T-cell (primary cell): ENCODE measurements at regions not wholly inside any gene's neighbourhood (a gene's known extent, or its start where the extent isn't known, plus 50 kb on each side); places are given as distances from the start of the nearest gene placed in this dataset.

Experiments
- ATAC-seq, 4 experiments: fragments of 200-7000 bp in 3 of 4; fragments of 150-1000 bp in 1 of 4; cut with Tn5 transposase; replicated peaks in 1 of 4; 1 replicate in 3 of 4; 2 replicates in 1 of 4; pipeline ENCODE4 v1.10.0; 2021; ENCODE audit warnings: moderate library complexity in 3 of 4, mild to moderate bottlenecking in 2 of 4, moderate number of reproducible peaks in 1 of 4
- CTCF ChIA-PET, 2 donors: fragments of 300-600 bp; sonication (Branson Sonifier 250); formaldehyde crosslinking; loops; one replicate each; lab custom pipeline; 2022; ENCODE audit warnings: antibody characterized with exemption in 2 of 2; lab: Charles Lee
- POLR2A ChIA-PET, 2 donors: fragments of 300-600 bp; sonication (Branson Sonifier 250); formaldehyde crosslinking; loops; one replicate each; lab custom pipeline; 2022; ENCODE audit warnings: antibody characterized with exemption in 2 of 2; lab: Charles Lee
- DNase-seq, 35 experiments: peaks; one replicate each; pipeline versions ENCODE4 v3.0.0 to v3.0.0-alpha.2; 2013 to 2023
- H3K27ac ChIP-seq: one replicate; pipeline ENCODE4 v1.5.1; 2013; ENCODE audit warnings: low read length
- H3K27me3 ChIP-seq, 2 experiments: replicated peaks in 1 of 2; 1 replicate in 1 of 2; 2 replicates in 1 of 2; pipeline versions ENCODE4 v1.6.1 to v1.7.0; 2013; ENCODE audit warnings: low read length in 1 of 2, mixed read lengths in 1 of 2; ENCODE audit not compliant: control insufficient read depth in 2 of 2, insufficient read depth in 2 of 2; ENCODE audit errors: extremely low read depth in 1 of 2
- H3K36me3 ChIP-seq, 2 donors: 1 replicate in 1 of 2; 2 replicates in 1 of 2; pipeline versions ENCODE4 v1.6.1 to v1.7.0; 2013; ENCODE audit warnings: low read length in 1 of 2; ENCODE audit not compliant: control insufficient read depth in 2 of 2, insufficient read depth in 1 of 2; ENCODE audit errors: extremely low read depth in 1 of 2
- H3K4me1 ChIP-seq, 2 experiments: 1 replicate in 1 of 2; 2 replicates in 1 of 2; pipeline versions ENCODE4 v1.6.1 to v1.7.0; 2013; ENCODE audit warnings: low read length in 2 of 2, mixed read lengths in 1 of 2; ENCODE audit not compliant: insufficient read depth in 2 of 2, control insufficient read depth in 1 of 2; ENCODE audit errors: extremely low read depth in 1 of 2
- H3K4me3 ChIP-seq, 2 donors: 1 replicate in 1 of 2; 2 replicates in 1 of 2; pipeline versions ENCODE4 v1.5.1 to v1.7.0; 2013; ENCODE audit warnings: mild to moderate bottlenecking in 2 of 2, low read length in 1 of 2, moderate library complexity in 1 of 2; ENCODE audit not compliant: control insufficient read depth in 1 of 2; ENCODE audit errors: extremely low read depth in 1 of 2
- H3K9me3 ChIP-seq: 2 replicates; pipeline ENCODE4 v1.7.0; 2013
- H3K27ac Mint-ChIP-seq, 2 donors: one replicate each; pipeline ENCODE4 v1.8.0; 2020 to 2021; ENCODE audit warnings: mild to moderate bottlenecking in 2 of 2, mixed read lengths in 2 of 2
- H3K27me3 Mint-ChIP-seq, 2 donors: one replicate each; pipeline ENCODE4 v1.8.0; 2021 to 2022; ENCODE audit warnings: mixed read lengths in 2 of 2
- H3K36me3 Mint-ChIP-seq: one replicate; pipeline ENCODE4 v1.8.0; 2021; ENCODE audit warnings: mixed read lengths
- H3K4me1 Mint-ChIP-seq, 3 donors: one replicate each; pipeline ENCODE4 v1.8.0; 2020 to 2022; ENCODE audit warnings: mixed read lengths in 3 of 3, mild to moderate bottlenecking in 1 of 3
- H3K4me3 Mint-ChIP-seq, 3 donors: one replicate each; pipeline ENCODE4 v1.8.0; 2020 to 2022; ENCODE audit warnings: mild to moderate bottlenecking in 3 of 3, mixed read lengths in 3 of 3, moderate library complexity in 3 of 3
- H3K9me3 Mint-ChIP-seq, 3 donors: one replicate each; pipeline ENCODE4 v1.8.0; 2020 to 2022; ENCODE audit warnings: mixed read lengths in 3 of 3
- WGBS: methylation state at CpG from one replicate; pipeline ENCODE4 v1.1.5; 2013; ENCODE audit warnings: missing lambda C conversion rate; ENCODE audit not compliant: insufficient coverage; 5-methylcytosine and 5-hydroxymethylcytosine counted together

GRCh38 chr2:145555360-145555759 lies 1035.4 kb upstream of the ZEB2 start:
- no peak overlapping the region for H3K27ac ChIP-seq
- ChIA-PET POLR2A (no interaction called here), CTCF (no interaction called here)
- Mint-ChIP-seq H3K4me1 (no peaks in the 10 kb centered on the region), H3K4me3 (no peak overlapping the region), H3K36me3 (no peaks in the 10 kb centered on the region), H3K27me3 (no peaks in the 10 kb centered on the region), H3K9me3 (no peaks in the 10 kb centered on the region), H3K27ac (no peak overlapping the region)
- DNase-seq (no peak), ATAC-seq (no peak)
- no peaks in the 10 kb centered on the region for H3K36me3 ChIP-seq
- WGBS, result no CpG with 5 or more reads among the region's 1 CpG
- no peaks in the 10 kb centered on the region for H3K9me3 ChIP-seq
- no peak overlapping the region for H3K4me3 ChIP-seq
- no peaks in the 10 kb centered on the region for H3K4me1 ChIP-seq
- H3K27me3 ChIP-seq, result no peaks in the 10 kb centered on the region

- H3K27me3 Mint-ChIP-seq, result peaks cover 0 to 4% of the 10 kb centered on the region in 2 donors
- H3K4me1 Mint-ChIP-seq, result no peaks in the 10 kb centered on the region
- peaks cover 0 to 2% (median 0%) of the 10 kb centered on the region in 3 donors for H3K9me3 Mint-ChIP-seq
- Histone ChIP-seq H3K4me1 (no peaks in the 10 kb centered on the region), H3K9me3 (no peaks in the 10 kb centered on the region), H3K36me3 (no peaks in the 10 kb centered on the region), H3K27ac (no peak overlapping the region), H3K4me3 (no peak overlapping the region), H3K27me3 (no peaks in the 10 kb centered on the region)
- POLR2A ChIA-PET, result no interaction called here
- H3K27ac Mint-ChIP-seq, result no peak overlapping the region
- no peak overlapping the region for H3K4me3 Mint-ChIP-seq
- no peaks in the 10 kb centered on the region for H3K36me3 Mint-ChIP-seq
- ATAC-seq (no peak), DNase-seq (no peak)
- CTCF ChIA-PET, result interaction anchor here in 1 of 2 donors (1.1 kb wide), 1 partner anchor 54 kb away, joined by 3 read pairs; no protein-coding TSS in a partner anchor
- no CpG with 5 or more reads among the region's 2 CpGs for WGBS
These were observed 1031.8 kb upstream of the ZEB2 start for GRCh38 chr2:145551686-145552085.

GRCh38 chr2:145548479-145548878 lies 1028.6 kb upstream of the ZEB2 start:
- Histone ChIP-seq H3K4me1 (no peaks in the 10 kb centered on the region), H3K9me3 (no peaks in the 10 kb centered on the region), H3K36me3 (no peaks in the 10 kb centered on the region), H3K4me3 (no peak overlapping the region), H3K27ac (no peak overlapping the region), H3K27me3 (no peaks in the 10 kb centered on the region)
- CTCF ChIA-PET, result no interaction called here
- ATAC-seq (no peak), DNase-seq (no peak)
- Mint-ChIP-seq H3K27me3 (peaks cover 0 to 4% of the 10 kb centered on the region in 2 donors), H3K4me1 (no peaks in the 10 kb centered on the region), H3K36me3 (no peaks in the 10 kb centered on the region), H3K9me3 (peaks cover 0 to 6% (median 3%) of the 10 kb centered on the region in 3 donors), H3K27ac (no peak overlapping the region), H3K4me3 (no peak overlapping the region)
- POLR2A ChIA-PET, result no interaction called here
- WGBS, result 82% methylated on average over 3 of the region's 8 CpGs

- ATAC-seq, result no peak
- Mint-ChIP-seq H3K4me3 (no peak overlapping the region), H3K4me1 (no peaks in the 10 kb centered on the region), H3K9me3 (peaks cover 0 to 11% (median 8%) of the 10 kb centered on the region in 3 donors), H3K27me3 (peaks cover 0 to 4% of the 10 kb centered on the region in 2 donors), H3K27ac (no peak overlapping the region), H3K36me3 (no peaks in the 10 kb centered on the region)
- DNase-seq, result no peak
- Histone ChIP-seq H3K27ac (no peak overlapping the region), H3K27me3 (no peaks in the 10 kb centered on the region), H3K4me1 (no peaks in the 10 kb centered on the region), H3K36me3 (no peaks in the 10 kb centered on the region), H3K4me3 (no peak overlapping the region), H3K9me3 (no peaks in the 10 kb centered on the region)
- ChIA-PET CTCF (no interaction called here), POLR2A (no interaction called here)
- WGBS, result no CpG with 5 or more reads among the region's 4 CpGs
These were observed 1027.7 kb upstream of the ZEB2 start for GRCh38 chr2:145547620-145548019.

GRCh38 chr2:145546091-145546490 lies 1026.2 kb upstream of the ZEB2 start:
- no peak overlapping the region for H3K4me3 ChIP-seq
- Mint-ChIP-seq H3K4me3 (no peak overlapping the region), H3K4me1 (no peaks in the 10 kb centered on the region), H3K27ac (no peak overlapping the region), H3K9me3 (peaks cover 0 to 11% (median 8%) of the 10 kb centered on the region in 3 donors), H3K27me3 (peaks cover 0 to 4% of the 10 kb centered on the region in 2 donors), H3K36me3 (no peaks in the 10 kb centered on the region)
- no peaks in the 10 kb centered on the region for H3K27me3 ChIP-seq
- 80% methylated on average over 2 of the region's 2 CpGs for WGBS
- H3K9me3 ChIP-seq, result no peaks in the 10 kb centered on the region
- ATAC-seq (no peak), DNase-seq (no peak)
- H3K27ac ChIP-seq, result no peak overlapping the region
- CTCF ChIA-PET, result no interaction called here
- H3K36me3 ChIP-seq, result no peaks in the 10 kb centered on the region
- H3K4me1 ChIP-seq, result no peaks in the 10 kb centered on the region
- POLR2A ChIA-PET, result no interaction called here

- H3K9me3 ChIP-seq, result no peaks in the 10 kb centered on the region
- H3K27me3 ChIP-seq, result no peaks in the 10 kb centered on the region
- Mint-ChIP-seq H3K27ac (no peak overlapping the region), H3K4me3 (no peak overlapping the region), H3K36me3 (no peaks in the 10 kb centered on the region), H3K27me3 (peaks cover 0 to 4% of the 10 kb centered on the region in 2 donors), H3K4me1 (no peaks in the 10 kb centered on the region), H3K9me3 (peaks cover 0 to 9% (median 8%) of the 10 kb centered on the region in 3 donors)
- H3K27ac ChIP-seq, result no peak overlapping the region
- DNase-seq (no peak), ATAC-seq (no peak)
- CTCF ChIA-PET, result no interaction called here
- H3K36me3 ChIP-seq, result no peaks in the 10 kb centered on the region
- POLR2A ChIA-PET, result no interaction called here
- WGBS, result no CpG with 5 or more reads among the region's 5 CpGs
- H3K4me3 ChIP-seq, result no peak overlapping the region
- no peaks in the 10 kb centered on the region for H3K4me1 ChIP-seq
These were observed 1023.9 kb upstream of the ZEB2 start for GRCh38 chr2:145543856-145544255.

- no peaks in the 10 kb centered on the region for H3K4me1 ChIP-seq
- no peaks in the 10 kb centered on the region for H3K27me3 ChIP-seq
- ChIA-PET CTCF (no interaction called here), POLR2A (no interaction called here)
- Mint-ChIP-seq H3K9me3 (peaks cover 0 to 9% (median 8%) of the 10 kb centered on the region in 3 donors), H3K36me3 (no peaks in the 10 kb centered on the region), H3K27me3 (peaks cover 0 to 4% of the 10 kb centered on the region in 2 donors), H3K4me3 (no peak overlapping the region), H3K27ac (no peak overlapping the region), H3K4me1 (no peaks in the 10 kb centered on the region)
- H3K9me3 ChIP-seq, result no peaks in the 10 kb centered on the region
- DNase-seq (no peak), ATAC-seq (no peak)
- no peak overlapping the region for H3K27ac ChIP-seq
- H3K4me3 ChIP-seq, result no peak overlapping the region
- no peaks in the 10 kb centered on the region for H3K36me3 ChIP-seq
- no CpG with 5 or more reads among the region's 2 CpGs for WGBS
These were observed 1023.2 kb upstream of the ZEB2 start for GRCh38 chr2:145543155-145543554.
